ENCODE measurements at regions not wholly inside any gene's neighbourhood (a gene's known extent, or its start where the extent isn't known, plus 50 kb on each side); places are given as distances from the start of the nearest gene placed in this dataset.

DNA sequence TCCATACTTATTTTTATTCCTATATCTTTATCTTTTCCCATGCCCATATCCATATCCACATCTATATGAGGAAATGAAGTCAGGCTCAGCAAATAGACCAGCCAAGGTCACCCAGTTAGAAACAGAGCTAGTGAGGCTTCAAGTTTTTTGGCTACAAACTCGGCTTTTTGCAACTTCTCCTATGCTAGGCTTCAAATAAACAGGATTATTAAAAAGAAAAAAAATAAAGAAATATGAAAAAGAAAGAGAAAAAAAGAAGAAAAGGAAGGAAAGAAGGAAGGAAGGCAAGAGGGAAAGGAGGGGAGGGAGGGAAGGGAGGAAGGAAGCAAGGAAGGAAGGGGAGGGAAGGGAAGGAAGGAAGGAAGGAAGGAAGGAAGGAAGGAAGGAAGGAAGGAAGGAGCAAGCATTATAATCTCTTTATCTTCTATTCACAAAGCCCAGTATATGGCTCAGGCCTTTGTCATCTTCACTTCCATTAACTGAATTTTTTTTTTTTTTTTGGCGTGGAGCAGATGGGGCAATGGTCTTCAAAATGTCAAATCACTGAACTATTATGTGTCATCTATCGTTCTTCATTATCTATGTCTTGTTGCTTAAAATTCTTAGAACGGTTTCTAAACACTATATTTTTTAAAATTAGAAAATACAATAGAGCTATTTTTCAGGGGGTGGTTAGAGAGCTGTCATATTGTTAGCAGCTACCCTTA is 418.2 kb downstream of the VRK1 start:
- DNase-seq (ENCODE audit: low read depth): no peak
- H3K4me3 ChIP-seq (ENCODE audit: control insufficient read depth, low read depth, low read length): no peak overlapping the region
- TF ChIP-seq, protein P1, sequence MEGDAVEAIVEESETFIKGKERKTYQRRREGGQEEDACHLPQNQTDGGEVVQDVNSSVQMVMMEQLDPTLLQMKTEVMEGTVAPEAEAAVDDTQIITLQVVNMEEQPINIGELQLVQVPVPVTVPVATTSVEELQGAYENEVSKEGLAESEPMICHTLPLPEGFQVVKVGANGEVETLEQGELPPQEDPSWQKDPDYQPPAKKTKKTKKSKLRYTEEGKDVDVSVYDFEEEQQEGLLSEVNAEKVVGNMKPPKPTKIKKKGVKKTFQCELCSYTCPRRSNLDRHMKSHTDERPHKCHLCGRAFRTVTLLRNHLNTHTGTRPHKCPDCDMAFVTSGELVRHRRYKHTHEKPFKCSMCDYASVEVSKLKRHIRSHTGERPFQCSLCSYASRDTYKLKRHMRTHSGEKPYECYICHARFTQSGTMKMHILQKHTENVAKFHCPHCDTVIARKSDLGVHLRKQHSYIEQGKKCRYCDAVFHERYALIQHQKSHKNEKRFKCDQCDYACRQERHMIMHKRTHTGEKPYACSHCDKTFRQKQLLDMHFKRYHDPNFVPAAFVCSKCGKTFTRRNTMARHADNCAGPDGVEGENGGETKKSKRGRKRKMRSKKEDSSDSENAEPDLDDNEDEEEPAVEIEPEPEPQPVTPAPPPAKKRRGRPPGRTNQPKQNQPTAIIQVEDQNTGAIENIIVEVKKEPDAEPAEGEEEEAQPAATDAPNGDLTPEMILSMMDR (IDR thresholded peaks at IDR 0.05; ENCODE audit: control insufficient read depth, insufficient read depth, low read depth, low read length, missing control alignments): no peak

DNA sequence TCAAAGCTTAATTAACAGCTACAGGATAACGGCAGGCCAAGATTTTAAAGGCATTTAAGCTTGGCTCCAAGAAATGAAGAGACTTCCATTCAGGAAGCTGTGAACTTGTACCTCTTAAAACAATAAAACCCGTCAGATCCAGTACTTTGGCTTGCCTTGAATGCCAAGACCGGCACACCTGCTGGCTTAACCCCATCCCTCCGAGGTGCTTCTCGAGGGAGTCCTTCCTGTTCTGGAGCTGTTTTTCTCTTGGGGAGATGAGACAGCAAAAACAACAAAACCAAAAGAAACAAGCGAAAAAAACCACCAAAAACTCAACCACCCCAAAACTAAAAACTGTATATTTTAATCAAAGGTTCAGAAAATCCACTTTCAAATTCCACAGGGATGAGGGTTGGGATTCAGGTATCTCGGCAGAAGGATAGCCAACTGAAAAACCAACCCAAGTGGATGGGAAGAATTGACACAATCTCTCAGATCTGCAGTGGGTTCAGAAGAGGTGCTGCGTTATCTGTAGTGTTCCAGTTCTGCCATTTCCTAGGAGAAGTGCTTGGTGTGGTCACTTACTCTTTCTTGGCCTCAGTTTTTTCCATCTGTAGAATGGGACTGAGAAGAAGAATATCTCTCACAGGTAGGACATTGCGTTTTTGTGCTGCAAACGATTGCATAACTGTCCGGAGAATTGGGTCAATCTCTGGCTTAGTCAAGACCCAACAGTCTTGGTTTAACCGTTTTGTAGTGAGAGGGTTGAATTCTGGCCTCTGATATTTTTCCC is 420.1 kb downstream of the VRK1 start:
- TF ChIP-seq, protein P1 (IDR thresholded peaks at IDR 0.05; ENCODE audit: control insufficient read depth, insufficient read depth, low read depth, low read length, missing control alignments): no peak
- H3K4me3 ChIP-seq (ENCODE audit: control insufficient read depth, low read depth, low read length): no peak overlapping the region
- no peak for DNase-seq (ENCODE audit: low read depth)

DNA sequence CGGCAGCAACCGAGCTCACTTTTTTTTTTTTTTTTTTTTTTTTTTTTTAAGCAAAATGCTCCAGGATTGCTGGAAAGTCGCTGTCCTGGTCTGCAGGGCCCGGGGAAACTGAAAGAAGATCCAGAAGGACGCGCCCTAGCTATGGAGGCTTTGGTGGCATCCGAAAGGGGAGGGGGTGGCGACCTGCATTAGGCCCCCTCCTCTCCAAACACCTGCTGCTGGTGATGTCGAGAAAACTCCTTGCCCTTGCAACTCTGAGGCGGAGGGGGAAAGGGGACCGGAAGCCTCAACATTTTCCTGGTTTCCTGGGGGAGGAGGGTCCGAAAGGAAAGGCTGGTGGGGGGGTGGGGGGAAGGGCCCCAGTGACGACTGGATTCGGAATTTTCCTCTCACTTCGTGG is 421.1 kb downstream of the VRK1 start:
- peak overlapping the region; percentile 35 for H3K4me3 ChIP-seq (ENCODE audit: control insufficient read depth, low read depth, low read length)
- TF ChIP-seq, protein P1 (IDR thresholded peaks at IDR 0.05; ENCODE audit: control insufficient read depth, insufficient read depth, low read depth, low read length, missing control alignments): no peak
- DNase-seq (ENCODE audit: low read depth): no peak

DNA sequence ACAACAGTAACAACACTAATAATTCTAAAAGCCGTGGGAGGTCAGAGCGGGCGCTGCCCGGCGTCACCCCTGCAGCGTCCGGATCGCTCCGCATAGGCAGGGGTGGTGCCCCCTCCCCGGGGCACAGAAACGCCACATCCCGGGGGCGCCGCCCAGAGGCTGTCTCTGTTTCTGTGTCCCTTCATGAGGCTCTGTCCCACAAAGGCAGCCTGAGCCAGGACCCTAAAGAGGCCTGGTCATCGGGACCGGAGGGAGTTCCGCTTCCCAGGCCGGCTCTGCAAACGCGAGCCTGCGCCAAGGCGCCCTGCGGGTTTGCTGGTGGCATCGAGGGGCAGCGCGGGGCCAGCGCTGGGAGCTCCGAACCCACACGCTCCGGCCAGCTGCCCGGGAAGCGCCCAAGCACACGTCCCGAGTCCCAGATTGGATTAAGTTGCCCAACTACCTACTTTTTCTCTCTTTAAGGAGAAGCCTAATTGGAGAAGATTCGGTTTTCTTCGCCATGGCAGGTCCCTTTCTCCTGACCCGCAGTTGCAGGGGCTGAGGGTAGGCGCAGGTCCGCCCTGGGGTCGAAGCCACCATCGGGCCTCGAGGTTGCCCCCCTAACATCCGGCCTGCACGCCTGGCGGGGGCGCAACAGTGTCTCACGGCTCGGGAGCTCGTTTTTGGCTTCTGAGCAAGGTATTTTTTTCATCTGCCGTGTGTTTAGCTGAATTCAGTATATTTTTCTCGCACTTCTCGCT is 421.7 kb downstream of the VRK1 start:
- H3K4me3 ChIP-seq (ENCODE audit: control insufficient read depth, low read depth, low read length): peak overlapping the region; percentile 35
- TF ChIP-seq, protein P1 (IDR thresholded peaks at IDR 0.05; ENCODE audit: control insufficient read depth, insufficient read depth, low read depth, low read length, missing control alignments): no peak
- no peak for DNase-seq (ENCODE audit: low read depth)

DNA sequence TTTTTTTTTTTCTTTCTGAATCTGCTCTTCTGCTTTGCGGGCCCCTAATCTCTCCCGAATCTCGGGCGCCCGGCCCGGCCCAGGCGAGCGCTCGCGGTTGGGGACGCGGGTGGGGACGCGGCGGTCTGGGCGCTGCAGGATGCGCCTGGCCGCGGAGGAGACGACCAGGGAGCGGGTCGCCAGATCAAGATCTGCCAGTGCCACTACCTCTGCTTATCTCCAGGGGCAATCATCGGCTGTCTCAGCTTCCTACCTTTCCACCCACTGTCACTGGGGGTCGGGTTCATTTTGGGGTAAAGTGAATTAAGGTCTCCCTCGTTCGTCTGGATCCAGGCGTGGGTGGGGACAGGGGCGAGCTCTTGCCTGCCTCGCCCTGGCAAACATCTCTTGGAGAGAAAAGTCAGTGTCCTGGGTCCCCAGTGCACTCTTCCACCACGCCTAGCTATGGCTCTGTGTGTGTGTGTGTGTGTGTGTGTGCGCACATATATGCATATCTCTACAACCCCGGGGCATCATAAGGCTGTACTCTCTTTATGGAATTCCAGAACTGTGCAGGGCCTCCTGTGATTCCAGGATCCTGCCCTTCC is 422.3 kb downstream of the VRK1 start:
- TF ChIP-seq, protein P1 (IDR thresholded peaks at IDR 0.05; ENCODE audit: control insufficient read depth, insufficient read depth, low read depth, low read length, missing control alignments): no peak
- no peak for DNase-seq (ENCODE audit: low read depth)
- no peak overlapping the region; the same call in 1 of the 2 replicates for H3K4me3 ChIP-seq (ENCODE audit: control insufficient read depth, low read depth, low read length)

DNA sequence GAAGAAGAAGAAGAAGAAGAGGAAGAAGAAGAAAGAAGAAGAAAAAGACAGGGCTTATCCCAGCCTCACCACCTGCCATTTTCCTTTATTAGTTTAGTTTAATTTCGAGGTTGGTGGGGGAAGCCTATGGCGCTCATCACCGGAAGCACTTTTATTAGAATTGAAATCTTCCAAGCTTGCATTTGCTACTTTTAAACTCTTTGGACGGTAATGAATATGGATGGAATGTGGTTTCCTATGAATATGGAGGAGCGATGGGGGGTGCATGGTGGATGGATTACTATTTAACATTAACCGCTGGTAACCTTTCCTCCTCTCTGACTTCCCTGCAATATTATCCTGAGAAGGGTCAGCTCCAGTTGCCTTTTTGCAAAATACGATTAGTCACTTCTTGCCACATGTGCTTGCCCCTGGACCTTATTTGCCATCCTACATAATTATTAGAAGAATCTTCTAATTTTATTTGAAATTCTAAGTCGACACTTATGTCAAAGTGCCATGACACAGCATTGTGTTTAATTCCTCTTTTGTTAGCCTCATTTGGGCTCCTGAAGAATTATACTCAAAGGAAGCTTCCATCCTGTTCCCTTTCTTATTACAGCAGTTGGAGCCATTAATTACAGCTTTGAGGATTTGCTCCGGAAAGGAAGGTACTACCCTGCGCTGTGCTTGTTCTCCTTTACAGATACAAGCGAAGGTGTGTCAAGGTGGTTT is 424.5 kb downstream of the VRK1 start:
- TF ChIP-seq, protein P1 (IDR thresholded peaks at IDR 0.05; ENCODE audit: control insufficient read depth, insufficient read depth, low read depth, low read length, missing control alignments): no peak
- no peak for DNase-seq (ENCODE audit: low read depth)
- no peak overlapping the region for H3K4me3 ChIP-seq (ENCODE audit: control insufficient read depth, low read depth, low read length)

All from AG09309 (cell line).